Right lobe of liver (tissue), 6 donors: ENCODE measurements at regions not wholly inside any gene's neighbourhood (a gene's known extent, or its start where the extent isn't known, plus 50 kb on each side); places are given as distances from the start of the nearest gene placed in this dataset.
"Not testable (repeated sequence)": the region's sequence is repeated elsewhere in the genome, so short reads cannot be mapped to it uniquely, and the experiment has no call there.

Source experiments
- ATAC-seq, 4 donors: fragments of 200-7000 bp; cut with Tn5 transposase; one replicate each; pipeline ENCODE4 v1.9.1; 2020; ENCODE audit warnings: mild to moderate bottlenecking in 4 of 4, moderate library complexity in 4 of 4
- DNase-seq, 3 donors: peaks; one replicate each; pipeline ENCODE4 v3.0.0-alpha.2; 2020
- H3K27ac ChIP-seq, 3 donors: fragments of 200-600 bp; one replicate each; pipeline ENCODE4 v1.8.0; 2022
- H3K27me3 ChIP-seq, 2 donors: fragments of 200-600 bp; one replicate each; pipeline ENCODE4 v1.8.0; 2022
- H3K36me3 ChIP-seq, 4 donors: fragments of 200-600 bp; sonication (generic) in 1 of 4; one replicate each; pipeline versions ENCODE4 v1.5.1 to v1.8.0; 2017 to 2022; ENCODE audit warnings: control low read depth in 1 of 4
- H3K4me1 ChIP-seq, 4 donors: fragments of 200-600 bp; sonication (generic) in 1 of 4; one replicate each; pipeline versions ENCODE4 v1.5.1 to v1.8.0; 2017 to 2022; ENCODE audit warnings: control low read depth in 1 of 4
- H3K4me3 ChIP-seq, 3 donors: fragments of 200-600 bp; one replicate each; pipeline ENCODE4 v1.8.0; 2022
- H3K9me3 ChIP-seq, 4 donors: fragments of 200-600 bp; sonication (generic) in 1 of 4; one replicate each; pipeline versions ENCODE4 v1.5.1 to v1.8.0; 2017 to 2022; ENCODE audit warnings: control low read depth in 1 of 4
- CTCF ChIP-seq, 4 donors: fragments of 200-600 bp in 3 of 4; fragments of 450-650 bp in 1 of 4; IDR thresholded peaks; one replicate each; pipeline versions ENCODE4 v1.5.1 to v1.8.0; 2016 to 2022; ENCODE audit warnings: antibody characterized with exemption in 4 of 4, mild to moderate bottlenecking in 2 of 4
- POLR2A ChIP-seq: fragments of 450-650 bp; IDR thresholded peaks from one replicate; pipeline ENCODE4 v1.6.1; 2017; ENCODE audit warnings: antibody characterized with exemption, mild to moderate bottlenecking
- WGBS: methylation state at CpG from one replicate; pipeline ENCODE4 v1.1.6; 2018; ENCODE audit warnings: low coverage, low lambda C conversion rate; ENCODE audit not compliant: insufficient coverage; ENCODE audit errors: missing lambda C conversion rate; 5-methylcytosine and 5-hydroxymethylcytosine counted together
- intact Hi-C, 2 donors: fragments of 100-400 bp; cut with DNase I; formaldehyde crosslinking; loops; one replicate each; pipeline versions ENCODE4 v1.11.2 to v1.14.1; 2022
- donor health status: DM: no; HTN: yes; CAD: no.
- donor health status: DM: no; HTN: no; CAD: no.
- donor health status: DM: no; HTN: no; CAD: no.
- donor health status: DM: no; HTN: yes; CAD: no.
- donor health status: DM: no; HTN: yes; CAD: no.

GRCh38 chr7:112930787-112931186 is 140.6 kb upstream of the TMEM168 start:
- DNase-seq (no peak), ATAC-seq (peak in 3 of 4 donors; percentile 35 to 52 (median 47))
- Histone ChIP-seq H3K36me3 (no peaks in the 10 kb centered on the region), H3K27ac (no peak overlapping the region), H3K27me3 (no peaks in the 10 kb centered on the region), H3K9me3 (no peaks in the 10 kb centered on the region), H3K4me3 (no peak overlapping the region), H3K4me1 (no peaks in the 10 kb centered on the region)
- 27% methylated on average over 2 of the region's 2 CpGs for WGBS
- intact Hi-C loops, result no loop called here
- TF ChIP-seq CTCF (IDR thresholded peaks at IDR 0.05) (no peak), POLR2A (no peak)

- intact Hi-C loops, result no loop called here
- Histone ChIP-seq H3K4me3 (no peak overlapping the region), H3K9me3 (no peaks in the 10 kb centered on the region), H3K36me3 (no peaks in the 10 kb centered on the region), H3K27ac (no peak overlapping the region), H3K4me1 (no peaks in the 10 kb centered on the region), H3K27me3 (no peaks in the 10 kb centered on the region)
- ATAC-seq (no peak), DNase-seq (no peak)
- 89% methylated on average over 3 of the region's 3 CpGs for WGBS
- no peak for TF ChIP-seq POLR2A
- TF ChIP-seq CTCF (IDR thresholded peaks at IDR 0.05), result no peak
Observed at GRCh38 chr7:112929421-112929820, 139.2 kb upstream of the TMEM168 start.

GRCh38 chr7:112926018-112926417 is 135.8 kb upstream of the TMEM168 start:
- intact Hi-C loops, result no loop called here
- Histone ChIP-seq H3K4me1 (no peaks in the 10 kb centered on the region), H3K27me3 (no peaks in the 10 kb centered on the region), H3K4me3 (no peak overlapping the region), H3K27ac (no peak overlapping the region), H3K36me3 (no peaks in the 10 kb centered on the region), H3K9me3 (no peaks in the 10 kb centered on the region)
- DNase-seq (no peak), ATAC-seq (no peak)
- TF ChIP-seq POLR2A (no peak), CTCF (IDR thresholded peaks at IDR 0.05) (no peak)

- H3K4me1 ChIP-seq, intact Hi-C loops, H3K9me3 ChIP-seq, H3K27me3 ChIP-seq, H3K27ac ChIP-seq, H3K4me3 ChIP-seq, H3K36me3 ChIP-seq, ATAC-seq, DNase-seq: not testable (repeated sequence)
- 100% methylated on average over 1 of the region's 25 CpGs for WGBS
Observed at GRCh38 chr7:112922546-112922945, 132.4 kb upstream of the TMEM168 start.

- H3K36me3 ChIP-seq, H3K4me1 ChIP-seq, H3K27me3 ChIP-seq, H3K4me3 ChIP-seq, DNase-seq, H3K27ac ChIP-seq, H3K9me3 ChIP-seq, intact Hi-C loops, ATAC-seq: not testable (repeated sequence)
- WGBS, result 76% methylated on average over 5 of the region's 18 CpGs
Observed at GRCh38 chr7:112916431-112916830, 126.2 kb upstream of the TMEM168 start.

- no peak for TF ChIP-seq POLR2A
- no peak for TF ChIP-seq CTCF (IDR thresholded peaks at IDR 0.05)
- DNase-seq, result no peak
- Histone ChIP-seq H3K4me1 (no peaks in the 10 kb centered on the region), H3K27ac (no peak overlapping the region), H3K9me3 (no peaks in the 10 kb centered on the region), H3K36me3 (no peaks in the 10 kb centered on the region), H3K4me3 (no peak overlapping the region), H3K27me3 (no peaks in the 10 kb centered on the region)
- ATAC-seq, result no peak
- intact Hi-C loops, result no loop called here
- WGBS, result 91% methylated on average over 2 of the region's 2 CpGs
Observed at GRCh38 chr7:112908086-112908485, 117.9 kb upstream of the TMEM168 start.
